CD14-positive monocyte (primary cell): ENCODE measurements at regions not wholly inside any gene's neighbourhood (a gene's known extent, or its start where the extent isn't known, plus 50 kb on each side); places are given as distances from the start of the nearest gene placed in this dataset.

ENCODE experiments used
- DNase-seq, 3 donors: peaks; one replicate each; pipeline ENCODE4 v3.0.0-alpha.2; 2011 to 2022
- H2AFZ ChIP-seq: 2 replicates; pipeline ENCODE4 v1.6.0; 2012; ENCODE audit warnings: mild to moderate bottlenecking, low read depth, low read length, inconsistent platforms; ENCODE audit not compliant: insufficient read depth, poor library complexity, severe bottlenecking
- H3K27ac ChIP-seq, 2 donors: 1 replicate in 1 of 2; 2 replicates in 1 of 2; pipeline ENCODE4 v1.5.1; 2012 to 2013; ENCODE audit warnings: low read length in 2 of 2, control low read depth in 1 of 2, inconsistent platforms in 1 of 2, low read depth in 1 of 2, mild to moderate bottlenecking in 1 of 2
- H3K27me3 ChIP-seq, 2 donors: one replicate each; pipeline versions ENCODE4 v1.6.0 to v1.6.1; 2011 to 2013; ENCODE audit warnings: low read length in 2 of 2; ENCODE audit not compliant: control insufficient read depth in 2 of 2, insufficient read depth in 2 of 2
- H3K36me3 ChIP-seq, 2 donors: replicated peaks in 1 of 2; 1 replicate in 1 of 2; 2 replicates in 1 of 2; pipeline versions ENCODE4 v1.5.1 to v1.6.1; 2012 to 2013; ENCODE audit warnings: low read length in 2 of 2, control low read depth in 1 of 2, inconsistent platforms in 1 of 2, mild to moderate bottlenecking in 1 of 2; ENCODE audit not compliant: insufficient read depth in 2 of 2, control insufficient read depth in 1 of 2
- H3K4me1 ChIP-seq, 2 donors: 1 replicate in 1 of 2; 2 replicates in 1 of 2; pipeline versions ENCODE4 v1.5.1 to v1.6.1; 2012 to 2013; ENCODE audit warnings: low read length in 2 of 2, control low read depth in 1 of 2, inconsistent platforms in 1 of 2, mild to moderate bottlenecking in 1 of 2, moderate library complexity in 1 of 2; ENCODE audit not compliant: insufficient read depth in 2 of 2, control insufficient read depth in 1 of 2
- H3K4me2 ChIP-seq: replicated peaks from 2 replicates; pipeline ENCODE3; 2012; ENCODE audit warnings: low read length, moderate library complexity, mild to moderate bottlenecking; ENCODE audit not compliant: poor library complexity, severe bottlenecking; ENCODE audit errors: extremely low read depth
- H3K4me3 ChIP-seq, 3 experiments: fragments of 200-600 bp in 1 of 3; sonication (generic) in 1 of 3; replicated peaks in 1 of 3; 1 replicate in 2 of 3; 2 replicates in 1 of 3; pipeline ENCODE4 v1.5.1; 2011 to 2013; ENCODE audit warnings: low read length in 3 of 3, mild to moderate bottlenecking in 3 of 3, control low read depth in 2 of 3, low read depth in 2 of 3, inconsistent platforms in 1 of 3, moderate library complexity in 1 of 3
- H3K79me2 ChIP-seq: 2 replicates; pipeline ENCODE4 v1.6.0; 2012; ENCODE audit warnings: mild to moderate bottlenecking, control low read depth, inconsistent platforms, low read length, moderate library complexity; ENCODE audit not compliant: insufficient read depth
- H3K9ac ChIP-seq: 2 replicates; pipeline ENCODE4 v1.6.0; 2017; ENCODE audit warnings: low read length, mild to moderate bottlenecking; ENCODE audit not compliant: insufficient read depth, poor library complexity, severe bottlenecking
- H3K9me3 ChIP-seq, 2 donors: replicated peaks in 1 of 2; 1 replicate in 1 of 2; 2 replicates in 1 of 2; pipeline versions ENCODE4 v1.5.1 to v1.6.1; 2012 to 2013; ENCODE audit warnings: low read length in 2 of 2, control low read depth in 1 of 2; ENCODE audit not compliant: control insufficient read depth in 1 of 2, insufficient read depth in 1 of 2
- H4K20me1 ChIP-seq: 2 replicates; pipeline ENCODE4 v1.6.0; 2012; ENCODE audit warnings: mild to moderate bottlenecking, low read length, control low read depth, moderate library complexity; ENCODE audit not compliant: insufficient read depth
- H3K27ac Mint-ChIP-seq, 7 donors: one replicate each; pipeline ENCODE4 v1.8.0; 2020; ENCODE audit warnings: mild to moderate bottlenecking in 7 of 7, mixed read lengths in 7 of 7, moderate library complexity in 6 of 7, inconsistent platforms in 2 of 7
- H3K27me3 Mint-ChIP-seq, 3 donors: one replicate each; pipeline ENCODE4 v1.8.0; 2021 to 2022; ENCODE audit warnings: low read depth in 3 of 3, mild to moderate bottlenecking in 3 of 3, mixed read lengths in 3 of 3, moderate library complexity in 3 of 3, inconsistent platforms in 1 of 3
- H3K36me3 Mint-ChIP-seq, 2 donors: one replicate each; pipeline ENCODE4 v1.8.0; 2020; ENCODE audit warnings: mixed read lengths in 2 of 2, inconsistent platforms in 1 of 2, mild to moderate bottlenecking in 1 of 2
- H3K4me1 Mint-ChIP-seq: one replicate; pipeline ENCODE4 v1.8.0; 2020; ENCODE audit warnings: mild to moderate bottlenecking, mixed read lengths
- H3K4me3 Mint-ChIP-seq, 2 donors: one replicate each; pipeline ENCODE4 v1.8.0; 2020; ENCODE audit warnings: mild to moderate bottlenecking in 2 of 2, mixed read lengths in 2 of 2, moderate library complexity in 1 of 2
- H3K9me3 Mint-ChIP-seq, 7 donors: one replicate each; pipeline ENCODE4 v1.8.0; 2020 to 2022; ENCODE audit warnings: mixed read lengths in 7 of 7, mild to moderate bottlenecking in 6 of 7, moderate library complexity in 6 of 7, inconsistent platforms in 2 of 7
- CTCF ChIP-seq: fragments of 200-600 bp; IDR thresholded peaks from one replicate; pipeline ENCODE4 v1.8.0; 2022; ENCODE audit warnings: antibody characterized with exemption, mild to moderate bottlenecking
- WGBS: methylation state at CpG from one replicate; pipeline ENCODE4 v1.1.5; 2013; ENCODE audit warnings: missing lambda C conversion rate; ENCODE audit not compliant: insufficient coverage; 5-methylcytosine and 5-hydroxymethylcytosine counted together
- intact Hi-C, 2 donors: fragments of 100-400 bp; cut with micrococcal nuclease; formaldehyde crosslinking; loops; one replicate each; pipeline versions ENCODE4 v1.15.0 to v1.15.1; 2023

GRCh38 chr3:34146596-34146995 lies 348.2 kb downstream of the PDCD6IP start:
- H3K36me3 Mint-ChIP-seq: no peaks in the 10 kb centered on the region
- peaks cover 6% of the 10 kb centered on the region for H3K4me1 Mint-ChIP-seq
- no peak overlapping the region for H3K4me3 ChIP-seq
- no peak overlapping the region for H3K4me3 Mint-ChIP-seq
- H2AFZ ChIP-seq: no peak overlapping the region
- H3K4me2 ChIP-seq: no peak overlapping the region
- peaks cover 0 to 8% (median 2%) of the 10 kb centered on the region in 7 donors for H3K9me3 Mint-ChIP-seq
- no peak for TF ChIP-seq CTCF
- H3K36me3 ChIP-seq: no peaks in the 10 kb centered on the region
- no peak overlapping the region for H3K27ac Mint-ChIP-seq
- H3K9me3 ChIP-seq: no peaks in the 10 kb centered on the region
- H3K9ac ChIP-seq: no peak overlapping the region
- no peaks in the 10 kb centered on the region for H3K27me3 ChIP-seq
- peaks cover 5 to 6% of the 10 kb centered on the region in 2 donors for H3K4me1 ChIP-seq
- no peaks in the 10 kb centered on the region for H4K20me1 ChIP-seq
- H3K79me2 ChIP-seq: no peaks in the 10 kb centered on the region
- H3K27me3 Mint-ChIP-seq: peaks cover 0 to 3% (median 2%) of the 10 kb centered on the region in 3 donors
- H3K27ac ChIP-seq: no peak overlapping the region
- intact Hi-C loops: no loop called here
- no peak for DNase-seq

- H3K27ac ChIP-seq: no peak overlapping the region
- H3K4me1 ChIP-seq: no peaks in the 10 kb centered on the region
- DNase-seq: no peak
- H3K4me2 ChIP-seq: no peak overlapping the region
- H3K27me3 ChIP-seq: no peaks in the 10 kb centered on the region
- H3K27me3 Mint-ChIP-seq: peaks cover 0 to 3% (median 2%) of the 10 kb centered on the region in 3 donors
- peaks cover 0 to 1% (median 0%) of the 10 kb centered on the region in 7 donors for H3K9me3 Mint-ChIP-seq
- H3K9ac ChIP-seq: no peak overlapping the region
- no peak overlapping the region for H3K4me3 Mint-ChIP-seq
- H3K9me3 ChIP-seq: no peaks in the 10 kb centered on the region
- H3K4me3 ChIP-seq: no peak overlapping the region
- H3K36me3 Mint-ChIP-seq: no peaks in the 10 kb centered on the region
- no peaks in the 10 kb centered on the region for H3K79me2 ChIP-seq
- no peaks in the 10 kb centered on the region for H4K20me1 ChIP-seq
- no peak for TF ChIP-seq CTCF
- WGBS: 80% methylated on average over 1 of the region's 3 CpGs
- no peak overlapping the region for H3K27ac Mint-ChIP-seq
- no peaks in the 10 kb centered on the region for H3K36me3 ChIP-seq
- no peak overlapping the region for H2AFZ ChIP-seq
- intact Hi-C loops: no loop called here
- no peaks in the 10 kb centered on the region for H3K4me1 Mint-ChIP-seq
Observed at GRCh38 chr3:34150992-34151391, 352.6 kb downstream of the PDCD6IP start.
